ENCODE measurements at regions not wholly inside any gene's neighbourhood (a gene's known extent, or its start where the extent isn't known, plus 50 kb on each side); places are given as distances from the start of the nearest gene placed in this dataset.
"Not testable (repeated sequence)": the region's sequence is repeated elsewhere in the genome, so short reads cannot be mapped to it uniquely, and the experiment has no call there.

DNA sequence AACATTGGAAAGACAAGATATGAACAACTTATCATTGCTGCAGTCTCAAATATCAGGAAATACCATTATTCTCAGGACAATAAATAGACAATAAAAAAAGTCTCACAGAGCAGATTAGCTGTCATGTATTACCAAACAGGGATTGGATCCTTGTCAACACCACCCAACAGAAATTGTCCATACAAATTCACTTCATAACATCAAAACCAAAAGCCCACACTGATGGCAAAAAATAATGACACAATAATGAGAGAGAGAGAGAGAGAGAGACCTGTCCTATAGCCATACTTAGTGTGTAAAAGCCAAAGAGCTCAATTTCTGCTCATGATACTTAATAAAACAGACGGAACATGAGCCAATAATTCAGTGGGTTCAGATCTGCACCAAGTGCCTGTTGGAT lies 96.5 kb downstream of the PPIAL4G start:
- Histone ChIP-seq H3K4me3 (no peak overlapping the region), H3K27ac (no peak overlapping the region), H3K36me3 (ENCODE audit: low read depth, missing control alignments) (no peaks in the 10 kb centered on the region), H3K4me1 (peaks cover 5% of the 10 kb centered on the region), H3K9me3 (no peaks in the 10 kb centered on the region), H3K27me3 (no peaks in the 10 kb centered on the region)
- WGBS, 2 donors = 82 to 85% methylated on average over 1 of the region's 1 CpG
- TF ChIP-seq POLR2A (IDR thresholded peaks at IDR 0.05) (no peak), CTCF (IDR thresholded peaks at IDR 0.05) (no peak)
- intact Hi-C loops (cut with DNase I; ENCODE audit: low total_unique reads) = no loop called here
- no peak for DNase-seq

DNA sequence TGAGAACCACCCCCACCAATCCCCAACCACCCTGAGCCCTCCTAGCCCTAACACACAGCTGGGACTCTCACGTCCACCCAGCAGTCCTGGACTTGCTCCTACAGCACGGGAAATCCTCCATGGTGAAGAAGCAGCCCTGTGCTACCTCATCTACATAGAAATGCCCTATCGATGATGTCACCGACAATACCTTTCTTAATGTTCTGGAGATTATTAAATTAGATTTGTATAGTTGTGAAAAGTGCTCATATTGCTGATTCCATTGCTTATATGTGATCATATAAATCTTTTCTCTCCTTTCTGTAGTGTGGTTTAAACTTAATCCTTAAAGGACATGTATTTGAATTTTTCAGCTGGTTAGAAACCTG lies 97.1 kb downstream of the PPIAL4G start:
- H3K4me3 ChIP-seq; H3K27me3 ChIP-seq; DNase-seq; H3K9me3 ChIP-seq; H3K36me3 ChIP-seq (ENCODE audit: low read depth, missing control alignments); intact Hi-C loops (cut with DNase I; ENCODE audit: low total_unique reads); H3K4me1 ChIP-seq; H3K27ac ChIP-seq: not testable (repeated sequence)
- 89 to 91% methylated on average over 4 of the region's 4 CpGs for WGBS, 2 donors

- no peaks in the 10 kb centered on the region for H3K27me3 ChIP-seq
- intact Hi-C loops (cut with DNase I; ENCODE audit: low total_unique reads) = no loop called here
- no peak overlapping the region for H3K27ac ChIP-seq
- 62 to 75% methylated on average over 4 of the region's 4 CpGs for WGBS, 2 donors
- DNase-seq = no peak
- no peaks in the 10 kb centered on the region for H3K9me3 ChIP-seq
- no peak overlapping the region for H3K4me3 ChIP-seq
- peaks cover 5% of the 10 kb centered on the region for H3K4me1 ChIP-seq
- TF ChIP-seq POLR2A (IDR thresholded peaks at IDR 0.05) = no peak
- no peaks in the 10 kb centered on the region for H3K36me3 ChIP-seq (ENCODE audit: low read depth, missing control alignments)
These were observed 97.6 kb downstream of the PPIAL4G start for GRCh38 chr1:148385371-148386030.

GRCh38 chr1:148383966-148384365 lies 99.1 kb downstream of the PPIAL4G start:
- Histone ChIP-seq H3K36me3 (ENCODE audit: low read depth, missing control alignments) (no peaks in the 10 kb centered on the region), H3K4me1 (peaks cover 5% of the 10 kb centered on the region), H3K27ac (no peak overlapping the region), H3K27me3 (no peaks in the 10 kb centered on the region), H3K9me3 (no peaks in the 10 kb centered on the region), H3K4me3 (no peak overlapping the region)
- intact Hi-C loops (cut with DNase I; ENCODE audit: low total_unique reads) = no loop called here
- 76 to 79% methylated on average over 5 of the region's 5 CpGs for WGBS, 2 donors
- TF ChIP-seq CTCF (IDR thresholded peaks at IDR 0.05) (no peak), POLR2A (IDR thresholded peaks at IDR 0.05) (no peak)
- no peak for DNase-seq

DNA sequence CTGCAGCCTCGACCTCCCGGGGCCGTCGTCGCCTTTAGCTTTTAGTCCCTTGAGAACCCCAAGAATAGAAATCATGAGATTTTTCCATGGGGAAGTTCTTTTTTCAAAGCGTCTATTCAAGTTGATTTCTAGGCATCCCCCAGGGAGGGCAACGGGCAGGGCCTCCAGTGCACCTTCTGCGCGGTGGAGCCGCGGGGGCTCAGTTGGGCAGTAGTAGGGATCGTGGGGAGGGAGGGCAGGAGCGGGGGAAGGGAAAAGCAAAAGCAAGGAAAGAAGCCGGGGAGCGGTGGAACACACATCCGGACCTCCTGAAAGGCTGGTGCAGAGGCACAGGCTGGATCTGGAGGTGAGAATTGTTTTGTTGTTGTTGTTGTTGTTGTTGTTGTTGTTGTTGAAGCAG lies 103.4 kb downstream of the PPIAL4G start:
- peak overlapping the region in 1 of 2 donors; percentile 26 for H3K4me3 ChIP-seq
- no peak for DNase-seq
- intact Hi-C loops (cut with DNase I; ENCODE audit: low total_unique reads) = no loop called here
- WGBS, 2 donors = 48 to 50% methylated on average over 16 of the region's 16 CpGs
- H3K27ac ChIP-seq = no peak overlapping the region
- H3K4me1 ChIP-seq = no peaks in the 10 kb centered on the region
- H3K36me3 ChIP-seq (ENCODE audit: low read depth, missing control alignments) = no peaks in the 10 kb centered on the region
- H3K27me3 ChIP-seq = no peaks in the 10 kb centered on the region
- no peak for TF ChIP-seq POLR2A (IDR thresholded peaks at IDR 0.05)
- no peak for TF ChIP-seq CTCF (IDR thresholded peaks at IDR 0.05)
- no peaks in the 10 kb centered on the region for H3K9me3 ChIP-seq

DNA sequence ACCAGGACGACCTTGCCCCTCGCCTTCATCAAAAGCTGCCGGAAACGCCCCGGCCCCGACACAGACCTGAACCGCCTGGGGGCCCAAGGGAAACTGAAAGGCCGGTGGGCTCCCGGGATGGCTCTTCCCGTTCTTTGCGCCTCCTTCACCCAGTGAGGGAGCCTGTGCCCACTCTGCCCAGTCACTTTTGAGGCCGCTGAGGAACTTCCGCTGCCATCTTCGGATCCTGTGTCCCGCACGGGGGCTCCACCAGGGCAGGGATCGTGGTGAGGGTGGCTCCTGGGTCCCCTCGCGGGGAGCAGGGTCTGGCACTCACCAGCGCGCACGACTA lies 104.0 kb downstream of the PPIAL4G start:
- intact Hi-C loops (cut with DNase I; ENCODE audit: low total_unique reads) = no loop called here
- Histone ChIP-seq H3K4me1 (no peaks in the 10 kb centered on the region), H3K4me3 (peak overlapping the region in 1 of 2 donors; percentile 26), H3K27ac (no peak overlapping the region), H3K36me3 (ENCODE audit: low read depth, missing control alignments) (no peaks in the 10 kb centered on the region), H3K27me3 (no peaks in the 10 kb centered on the region), H3K9me3 (no peaks in the 10 kb centered on the region)
- no peak for DNase-seq
- TF ChIP-seq CTCF (IDR thresholded peaks at IDR 0.05) (no peak), POLR2A (IDR thresholded peaks at IDR 0.05) (no peak)
- 47 to 48% methylated on average over 22 of the region's 22 CpGs for WGBS, 2 donors

- H3K27ac ChIP-seq, H3K4me3 ChIP-seq: not testable (repeated sequence)
- 80 to 81% methylated on average over 3 to 4 of the region's 4 CpGs for WGBS, 2 donors
These were observed 105.1 kb downstream of the PPIAL4G start for GRCh38 chr1:148377992-148378391.

GRCh38 chr1:148377045-148377444 lies 106.1 kb downstream of the PPIAL4G start:
- H3K9me3 ChIP-seq; DNase-seq; H3K4me1 ChIP-seq; H3K4me3 ChIP-seq; intact Hi-C loops (cut with DNase I; ENCODE audit: low total_unique reads); H3K27me3 ChIP-seq; H3K36me3 ChIP-seq (ENCODE audit: low read depth, missing control alignments); H3K27ac ChIP-seq: not testable (repeated sequence)
- WGBS, 2 donors = 86 to 89% methylated on average over 2 of the region's 2 CpGs

More at GRCh38 chr1:148377992-148378391, 105.1 kb downstream of the PPIAL4G start:
- H3K36me3 ChIP-seq (ENCODE audit: low read depth, missing control alignments); intact Hi-C loops (cut with DNase I; ENCODE audit: low total_unique reads); H3K27me3 ChIP-seq; H3K4me1 ChIP-seq; H3K9me3 ChIP-seq; DNase-seq: not testable (repeated sequence)

All from testis (tissue), 2 donors.